NCI-H128 (cell line): ENCODE measurements at regions not wholly inside any gene's neighbourhood (a gene's known extent, or its start where the extent isn't known, plus 50 kb on each side); places are given as distances from the start of the nearest gene placed in this dataset.

Experiments
- DNase-seq: peaks from one replicate; lab custom pipeline; 2025; ENCODE audit not compliant: unreplicated experiment; lab: John Stamatoyannopoulos, UW

- no peak for DNase-seq
Observed at GRCh38 chr9:1414711-1415131, 364.6 kb downstream of the DMRT2 start.

GRCh38 chr9:1415146-1415545, 365.0 kb downstream of the DMRT2 start:
- DNase-seq, result no peak

- no peak for DNase-seq
Observed at GRCh38 chr9:1416261-1416660, 366.1 kb downstream of the DMRT2 start.

GRCh38 chr9:1421436-1421835, 371.3 kb downstream of the DMRT2 start:
- no peak for DNase-seq

- DNase-seq, result no peak
Observed at GRCh38 chr9:1427875-1428274, 377.7 kb downstream of the DMRT2 start.

- no peak for DNase-seq
Observed at GRCh38 chr9:1429297-1429696, 379.1 kb downstream of the DMRT2 start.

GRCh38 chr9:1431461-1431860, 381.3 kb downstream of the DMRT2 start:
- DNase-seq, result no peak

- DNase-seq, result no peak
Observed at GRCh38 chr9:1434052-1434767, 384.1 kb downstream of the DMRT2 start.

- DNase-seq, result no peak
Observed at GRCh38 chr9:1434811-1435210, 384.7 kb downstream of the DMRT2 start.

- DNase-seq, result no peak
Observed at GRCh38 chr9:1440256-1440655, 390.1 kb downstream of the DMRT2 start.

GRCh38 chr9:1442105-1442504, 391.9 kb downstream of the DMRT2 start:
- DNase-seq, result no peak

GRCh38 chr9:1443450-1443849, 393.3 kb downstream of the DMRT2 start:
- no peak for DNase-seq

- no peak for DNase-seq
Observed at GRCh38 chr9:1446671-1447070, 396.5 kb downstream of the DMRT2 start.

- no peak for DNase-seq
Observed at GRCh38 chr9:1453636-1454035, 403.5 kb downstream of the DMRT2 start.

GRCh38 chr9:1454211-1454610, 404.1 kb downstream of the DMRT2 start:
- DNase-seq, result no peak

GRCh38 chr9:1454616-1455347, 404.6 kb downstream of the DMRT2 start:
- no peak for DNase-seq

GRCh38 chr9:1455766-1456165, 405.6 kb downstream of the DMRT2 start:
- no peak for DNase-seq

- no peak for DNase-seq
Observed at GRCh38 chr9:1456301-1457024, 406.3 kb downstream of the DMRT2 start.

- DNase-seq, result no peak
Observed at GRCh38 chr9:1457460-1457859, 407.3 kb downstream of the DMRT2 start.

- DNase-seq, result peak; percentile 38
Observed at GRCh38 chr9:1458503-1458902, 408.3 kb downstream of the DMRT2 start.

GRCh38 chr9:1460143-1460769, 410.1 kb downstream of the DMRT2 start:
- no peak for DNase-seq
